H1 (cell line): ENCODE measurements at regions not wholly inside any gene's neighbourhood (a gene's known extent, or its start where the extent isn't known, plus 50 kb on each side); places are given as distances from the start of the nearest gene placed in this dataset.

Source experiments
- CTCF ChIA-PET: fragments of 300-600 bp; sonication (Branson Sonifier 250); formaldehyde crosslinking; loops from one replicate; lab custom pipeline; 2021; ENCODE audit not compliant: partially characterized antibody; lab: Charles Lee
- POLR2A ChIA-PET: fragments of 300-600 bp; sonication (Branson Sonifier 250); formaldehyde crosslinking; loops from one replicate; lab custom pipeline; 2021; ENCODE audit warnings: inconsistent platforms; ENCODE audit not compliant: partially characterized antibody; lab: Charles Lee
- DNase-seq, 2 experiments: peaks; one replicate each; pipeline versions ENCODE4 v3.0.0 to v3.0.0-alpha.2; 2010 to 2022; ENCODE audit warnings: low spot score in 2 of 2, low read depth in 1 of 2, mixed read lengths in 1 of 2
- FAIRE-seq: peaks from 2 replicates; lab custom pipeline; 2011; peaks lifted over from hg19 to GRCh38; lab: Jason Lieb, UNC
- H2AFZ ChIP-seq: 2 replicates; pipeline ENCODE4 v1.8.1; 2012; ENCODE audit warnings: low read length, inconsistent platforms
- H2AK5ac ChIP-seq: 2 replicates; pipeline ENCODE4 v1.6.1; 2013; ENCODE audit warnings: low read depth, low read length
- H2BK120ac ChIP-seq: replicated peaks from 2 replicates; pipeline ENCODE3; 2013; ENCODE audit warnings: low read depth, low read length, inconsistent platforms
- H2BK12ac ChIP-seq: 2 replicates; pipeline ENCODE4 v1.6.1; 2013; ENCODE audit warnings: low read depth, low read length
- H2BK15ac ChIP-seq: 2 replicates; pipeline ENCODE4 v1.6.1; 2013; ENCODE audit warnings: low read length
- H2BK20ac ChIP-seq: 2 replicates; pipeline ENCODE4 v1.6.1; 2013; ENCODE audit warnings: low read length
- H2BK5ac ChIP-seq: 2 replicates; pipeline ENCODE4 v1.6.1; 2013; ENCODE audit warnings: low read depth, low read length
- H3K14ac ChIP-seq: 2 replicates; pipeline ENCODE4 v1.6.1; 2013; ENCODE audit warnings: inconsistent platforms; ENCODE audit not compliant: insufficient read length
- H3K18ac ChIP-seq: 2 replicates; pipeline ENCODE4 v1.6.1; 2013; ENCODE audit warnings: low read length; ENCODE audit errors: extremely low read depth
- H3K23ac ChIP-seq: 2 replicates; pipeline ENCODE4 v1.6.1; 2013; ENCODE audit warnings: inconsistent platforms; ENCODE audit not compliant: insufficient read length
- H3K23me2 ChIP-seq: 2 replicates; pipeline ENCODE4 v1.6.1; 2013; ENCODE audit warnings: low read depth, low read length
- H3K27ac ChIP-seq: 2 replicates; pipeline ENCODE4 v1.6.1; 2011; ENCODE audit warnings: low read depth, low read length, inconsistent platforms
- H3K27me3 ChIP-seq, 4 experiments: replicated peaks in 1 of 4; 1 replicate in 1 of 4; 2 replicates in 3 of 4; pipeline versions ENCODE4 v1.6.1 to v1.8.1; 2011 to 2013; ENCODE audit warnings: low read length in 3 of 4, mild to moderate bottlenecking in 3 of 4, inconsistent platforms in 2 of 4, mixed read lengths in 2 of 4, moderate library complexity in 1 of 4; ENCODE audit not compliant: control insufficient read depth in 3 of 4, insufficient read depth in 3 of 4; ENCODE audit errors: extremely low read depth in 1 of 4
- H3K36me3 ChIP-seq, 4 experiments: 2 replicates each; pipeline versions ENCODE4 v1.6.1 to v1.8.1; 2011 to 2013; ENCODE audit warnings: mild to moderate bottlenecking in 4 of 4, low read length in 3 of 4, moderate library complexity in 2 of 4, control low read depth in 1 of 4, inconsistent platforms in 1 of 4; ENCODE audit not compliant: insufficient read depth in 4 of 4, control insufficient read depth in 2 of 4
- H3K4ac ChIP-seq: replicated peaks from 2 replicates; pipeline ENCODE3; 2013; ENCODE audit warnings: low read length, low read depth, mixed read lengths, inconsistent platforms; ENCODE audit not compliant: insufficient read length
- H3K4me1 ChIP-seq, 4 experiments: replicated peaks in 1 of 4; 1 replicate in 1 of 4; 2 replicates in 3 of 4; pipeline versions ENCODE4 v1.6.1 to v1.8.1; 2011 to 2013; ENCODE audit warnings: low read length in 3 of 4, inconsistent platforms in 2 of 4, mixed read lengths in 1 of 4; ENCODE audit not compliant: insufficient read depth in 4 of 4, control insufficient read depth in 3 of 4
- H3K4me2 ChIP-seq, 2 experiments: 2 replicates each; pipeline versions ENCODE4 v1.6.1 to v1.8.1; 2011 to 2013; ENCODE audit warnings: low read depth in 2 of 2, low read length in 2 of 2, control low read depth in 1 of 2, inconsistent platforms in 1 of 2, mild to moderate bottlenecking in 1 of 2; ENCODE audit not compliant: insufficient read depth in 1 of 2
- H3K4me3 ChIP-seq, 4 experiments: fragments of 200-600, 300-600 bp in 1 of 4; sonication (generic), shearing (Covaris generic), sonication (Bioruptor Twin) in 1 of 4; 2 replicates each; pipeline versions ENCODE4 v1.5.1 to v1.8.1; 2011 to 2016; ENCODE audit warnings: low read length in 4 of 4, low read depth in 3 of 4, control low read depth in 2 of 4, inconsistent platforms in 2 of 4, mild to moderate bottlenecking in 2 of 4, mixed read lengths in 1 of 4, moderate library complexity in 1 of 4; ENCODE audit not compliant: insufficient read depth in 2 of 4; ENCODE audit errors: extremely low read depth in 1 of 4
- H3K56ac ChIP-seq: replicated peaks from 2 replicates; pipeline ENCODE3; 2013; ENCODE audit warnings: low read depth, mild to moderate bottlenecking, mixed read lengths, low read length, inconsistent platforms; ENCODE audit not compliant: insufficient read length
- H3K79me1 ChIP-seq: 2 replicates; pipeline ENCODE4 v1.6.1; 2013; ENCODE audit warnings: low read depth, low read length, control low read depth
- H3K79me2 ChIP-seq, 2 experiments: 2 replicates each; pipeline versions ENCODE4 v1.6.1 to v1.8.1; 2012 to 2013; ENCODE audit warnings: low read length in 2 of 2, mild to moderate bottlenecking in 2 of 2, inconsistent platforms in 1 of 2; ENCODE audit not compliant: insufficient read depth in 2 of 2, control insufficient read depth in 1 of 2
- H3K9ac ChIP-seq, 4 experiments: replicated peaks in 1 of 4; 1 replicate in 1 of 4; 2 replicates in 3 of 4; pipeline versions ENCODE4 v1.6.1 to v1.8.1; 2011 to 2013; ENCODE audit warnings: low read depth in 3 of 4, low read length in 3 of 4, control low read depth in 2 of 4, mild to moderate bottlenecking in 2 of 4, moderate library complexity in 2 of 4, inconsistent platforms in 1 of 4; ENCODE audit errors: extremely low read depth in 1 of 4
- H3K9me3 ChIP-seq, 2 experiments: 2 replicates each; pipeline versions ENCODE4 v1.6.1 to v1.8.1; 2012 to 2013; ENCODE audit warnings: mild to moderate bottlenecking in 2 of 2, moderate library complexity in 2 of 2, control low read depth in 1 of 2, inconsistent platforms in 1 of 2, low read depth in 1 of 2, low read length in 1 of 2, mixed read lengths in 1 of 2; ENCODE audit not compliant: insufficient read depth in 2 of 2
- H4K20me1 ChIP-seq, 2 experiments: replicated peaks in 1 of 2; 2 replicates each; pipeline versions ENCODE3 to v1.8.1; 2011 to 2013; ENCODE audit warnings: inconsistent platforms in 2 of 2, low read length in 2 of 2, mild to moderate bottlenecking in 1 of 2; ENCODE audit not compliant: insufficient read depth in 2 of 2, control insufficient read depth in 1 of 2
- H4K5ac ChIP-seq: 2 replicates; pipeline ENCODE4 v1.6.1; 2013; ENCODE audit warnings: low read length, low read depth, mixed read lengths, inconsistent platforms; ENCODE audit not compliant: insufficient read length
- H4K8ac ChIP-seq: 2 replicates; pipeline ENCODE4 v1.8.0; 2013; ENCODE audit warnings: mild to moderate bottlenecking, moderate library complexity, low read length, inconsistent platforms; ENCODE audit not compliant: insufficient read depth; ENCODE audit errors: extremely low read depth
- H4K91ac ChIP-seq: replicated peaks from 2 replicates; pipeline ENCODE3; 2013; ENCODE audit warnings: low read length, mixed read lengths, inconsistent platforms; ENCODE audit not compliant: insufficient read length
- CEBPB ChIP-seq: IDR thresholded peaks from 2 replicates; pipeline ENCODE4 v1.6.1; 2012; ENCODE audit warnings: low read depth, low read length
- HDAC6 ChIP-seq: IDR thresholded peaks from one replicate; pipeline ENCODE4 v1.7.1; 2012; ENCODE audit warnings: low read depth, mild to moderate bottlenecking, inconsistent platforms, low read length, moderate library complexity
- NRF1 ChIP-seq: IDR thresholded peaks from 2 replicates; pipeline ENCODE4 v1.6.1; 2011; ENCODE audit warnings: mild to moderate bottlenecking, low read depth, low read length, improper control_type of control experiment
- RNF2 ChIP-seq: fragments of 200-900, 300-1000 bp; sonication (generic); IDR thresholded peaks from 2 replicates; pipeline ENCODE4 v1.7.1; 2016; ENCODE audit warnings: borderline replicate concordance, low read depth, mild to moderate bottlenecking, antibody characterized with exemption, low read length; ENCODE audit not compliant: poor library complexity, severe bottlenecking; ENCODE audit errors: missing control alignments
- RXRA ChIP-seq: IDR thresholded peaks from 2 replicates; pipeline ENCODE4 v1.6.1; 2011; ENCODE audit warnings: low read depth, mild to moderate bottlenecking, low read length, moderate library complexity; ENCODE audit not compliant: insufficient read depth
- TAF1 ChIP-seq: IDR thresholded peaks from 2 replicates; pipeline ENCODE4 v1.6.1; 2011; ENCODE audit warnings: mild to moderate bottlenecking, low read depth, low read length
- ZNF274 ChIP-seq: IDR thresholded peaks from 2 replicates; pipeline ENCODE4 v1.7.0; 2012; ENCODE audit warnings: low read length, borderline replicate concordance; ENCODE audit errors: extremely low read depth
- WGBS, 2 experiments: shearing (Covaris generic) in 1 of 2; methylation state at CpG; one replicate each; pipeline versions ENCODE4 v1.1.6 to v1.1.7; 2013 to 2015; ENCODE audit warnings: low lambda C conversion rate in 2 of 2, mixed read lengths in 2 of 2, inconsistent platforms in 1 of 2, low coverage in 1 of 2, missing lambda C conversion rate in 1 of 2; ENCODE audit not compliant: insufficient replicate concordance in 2 of 2, insufficient coverage in 1 of 2, insufficient read length in 1 of 2; ENCODE audit errors: extremely low coverage in 1 of 2, missing lambda C conversion rate in 1 of 2; 5-methylcytosine and 5-hydroxymethylcytosine counted together

GRCh38 chr6:139597771-139598755, 223.6 kb upstream of the CITED2 start:
- WGBS, 2 experiments, result 88% methylated on average over 7 of the region's 7 CpGs; no CpG with 5 or more reads in 1 of the 2 experiments
- H3K4me3 ChIP-seq, result no peak overlapping the region
- no peak overlapping the region for H2BK120ac ChIP-seq
- H3K9ac ChIP-seq, result no peak overlapping the region
- H3K79me2 ChIP-seq, result no peaks in the 10 kb centered on the region
- H2BK15ac ChIP-seq, result no peak overlapping the region
- no peak overlapping the region for H2BK12ac ChIP-seq
- no peak overlapping the region for H2AFZ ChIP-seq
- no peak overlapping the region for H3K4ac ChIP-seq
- no peak overlapping the region for H4K8ac ChIP-seq
- DNase-seq, result no peak
- no peaks in the 10 kb centered on the region; a peak in 1 of 7 replicates for H3K4me1 ChIP-seq
- TF ChIP-seq NRF1, result no peak
- TF ChIP-seq TAF1, result no peak
- TF ChIP-seq HDAC6, result no peak
- no peak for TF ChIP-seq RXRA
- no peak for TF ChIP-seq RNF2
- TF ChIP-seq CEBPB, result no peak
- TF ChIP-seq ZNF274, result no peak
- TF ChIP-seq, all 59 proteins: peak for 0
- H3K27me3 ChIP-seq, result no peaks in the 10 kb centered on the region
- H3K56ac ChIP-seq, result no peak overlapping the region
- POLR2A ChIA-PET, result interaction anchor here (0.9 kb wide), 1 partner anchor 222 kb away, joined by 3 read pairs; no protein-coding TSS in a partner anchor
- H3K79me1 ChIP-seq, result no peaks in the 10 kb centered on the region
- H3K23me2 ChIP-seq, result no peaks in the 10 kb centered on the region
- H3K14ac ChIP-seq, result no peak overlapping the region
- FAIRE-seq, result no peak
- CTCF ChIA-PET, result interaction anchor here (1.1 to 1.2 kb wide), 2 partner anchors 11 to 368 kb away, joined by 3 read pairs; no protein-coding TSS in a partner anchor
- H3K27ac ChIP-seq, result no peak overlapping the region
- no peak overlapping the region for H3K4me2 ChIP-seq
- no peak overlapping the region for H3K23ac ChIP-seq
- H2AK5ac ChIP-seq, result no peak overlapping the region
- H3K36me3 ChIP-seq, result no peaks in the 10 kb centered on the region
- H2BK5ac ChIP-seq, result no peak overlapping the region
- H2BK20ac ChIP-seq, result no peak overlapping the region
- no peak overlapping the region for H4K91ac ChIP-seq
- no peaks in the 10 kb centered on the region for H3K9me3 ChIP-seq
- no peak overlapping the region for H3K18ac ChIP-seq
- H4K5ac ChIP-seq, result no peak overlapping the region
- H4K20me1 ChIP-seq, result no peaks in the 10 kb centered on the region
